SK-N-SH treated with all-trans-retinoic acid at 6 μM for 48 hours (cell line): ENCODE measurements at regions not wholly inside any gene's neighbourhood (a gene's known extent, or its start where the extent isn't known, plus 50 kb on each side); places are given as distances from the start of the nearest gene placed in this dataset.

ENCODE experiments used
- ISL1 ChIP-seq: fragments of 250-450 bp; sonication (Bioruptor Pico); IDR thresholded peaks from 2 replicates; pipeline ENCODE4 v2.1.2; 2022; ENCODE audit warnings: mild to moderate bottlenecking, moderate library complexity
- ZNF565 ChIP-seq: fragments of 450-650 bp; formaldehyde crosslinking; conservative IDR thresholded peaks from 2 replicates; pipeline ENCODE4 v1.5.0; 2020; ENCODE audit warnings: low read depth, mild to moderate bottlenecking, moderate library complexity

- no peak for TF ChIP-seq ISL1
- no peak for TF ChIP-seq ZNF565 (CRISPR knock-in tag)
Measured at GRCh38 chr7:50957431-50957830, 174.7 kb upstream of the GRB10 start.
